ENCODE measurements at regions not wholly inside any gene's neighbourhood (a gene's known extent, or its start where the extent isn't known, plus 50 kb on each side); places are given as distances from the start of the nearest gene placed in this dataset.
A peak's percentile ranks its signal among the peaks of the same experiment; 100 is the strongest.

GRCh38 chr6:156707818-156708217 is 69.4 kb upstream of the ARID1B start:
- no peak overlapping the region for H3K27ac ChIP-seq (ENCODE audit: low read depth, low read length)
- H3K9me3 ChIP-seq (ENCODE audit: control insufficient read depth, insufficient read depth, low read length) = no peaks in the 10 kb centered on the region
- H3K4me1 ChIP-seq (ENCODE audit: control insufficient read depth, insufficient read depth, low read length) = no peaks in the 10 kb centered on the region
- WGBS (ENCODE audit: insufficient coverage) = 70% methylated on average over 2 of the region's 3 CpGs
- no peaks in the 10 kb centered on the region for H3K36me3 ChIP-seq (ENCODE audit: control insufficient read depth, insufficient read depth, low read length)
- no peak for DNase-seq (ENCODE audit: low read depth in 4 of 6, low spot score in 6 of 6)
- no peak overlapping the region for H3K4me3 ChIP-seq (ENCODE audit: low read depth, low read length)
- no peaks in the 10 kb centered on the region for H3K27me3 ChIP-seq (ENCODE audit: control insufficient read depth, insufficient read depth, low read length)

- WGBS (ENCODE audit: insufficient coverage) = 61% methylated on average over 3 of the region's 6 CpGs
- H3K4me3 ChIP-seq (ENCODE audit: low read depth, low read length) = no peak overlapping the region
- no peaks in the 10 kb centered on the region for H3K36me3 ChIP-seq (ENCODE audit: control insufficient read depth, insufficient read depth, low read length)
- no peaks in the 10 kb centered on the region for H3K27me3 ChIP-seq (ENCODE audit: control insufficient read depth, insufficient read depth, low read length)
- no peak overlapping the region for H3K27ac ChIP-seq (ENCODE audit: low read depth, low read length)
- H3K4me1 ChIP-seq (ENCODE audit: control insufficient read depth, insufficient read depth, low read length) = no peaks in the 10 kb centered on the region
- H3K9me3 ChIP-seq (ENCODE audit: control insufficient read depth, insufficient read depth, low read length) = no peaks in the 10 kb centered on the region
- no peak for DNase-seq (ENCODE audit: low read depth in 4 of 6, low spot score in 6 of 6)
These were observed 73.5 kb upstream of the ARID1B start for GRCh38 chr6:156703719-156704118.

- Histone ChIP-seq H3K27ac (ENCODE audit: low read depth, low read length) (no peak overlapping the region), H3K27me3 (ENCODE audit: control insufficient read depth, insufficient read depth, low read length) (no peaks in the 10 kb centered on the region), H3K4me1 (ENCODE audit: control insufficient read depth, insufficient read depth, low read length) (no peaks in the 10 kb centered on the region), H3K4me3 (ENCODE audit: low read depth, low read length) (no peak overlapping the region), H3K9me3 (ENCODE audit: control insufficient read depth, insufficient read depth, low read length) (no peaks in the 10 kb centered on the region), H3K36me3 (ENCODE audit: control insufficient read depth, insufficient read depth, low read length) (no peaks in the 10 kb centered on the region)
- DNase-seq (ENCODE audit: low read depth in 4 of 6, low spot score in 6 of 6) = no peak
- WGBS (ENCODE audit: insufficient coverage) = 40% methylated on average over 2 of the region's 4 CpGs
These were observed 75.2 kb upstream of the ARID1B start for GRCh38 chr6:156701966-156702365.

GRCh38 chr6:156700440-156701057 is 76.6 kb upstream of the ARID1B start:
- no peak overlapping the region for H3K4me3 ChIP-seq (ENCODE audit: low read depth, low read length)
- H3K27ac ChIP-seq (ENCODE audit: low read depth, low read length) = no peak overlapping the region
- no peaks in the 10 kb centered on the region for H3K36me3 ChIP-seq (ENCODE audit: control insufficient read depth, insufficient read depth, low read length)
- H3K4me1 ChIP-seq (ENCODE audit: control insufficient read depth, insufficient read depth, low read length) = no peaks in the 10 kb centered on the region
- no peaks in the 10 kb centered on the region for H3K27me3 ChIP-seq (ENCODE audit: control insufficient read depth, insufficient read depth, low read length)
- peak in 2 of 6 donors; percentile 47 to 51 for DNase-seq (ENCODE audit: low read depth in 4 of 6, low spot score in 6 of 6)
- H3K9me3 ChIP-seq (ENCODE audit: control insufficient read depth, insufficient read depth, low read length) = no peaks in the 10 kb centered on the region
- 88% methylated on average over 3 of the region's 7 CpGs for WGBS (ENCODE audit: insufficient coverage)

GRCh38 chr6:156699935-156700334 is 77.2 kb upstream of the ARID1B start:
- no peak overlapping the region for H3K4me3 ChIP-seq (ENCODE audit: low read depth, low read length)
- no peak for DNase-seq (ENCODE audit: low read depth in 4 of 6, low spot score in 6 of 6)
- WGBS (ENCODE audit: insufficient coverage) = 86% methylated on average over 3 of the region's 3 CpGs
- no peaks in the 10 kb centered on the region for H3K27me3 ChIP-seq (ENCODE audit: control insufficient read depth, insufficient read depth, low read length)
- no peaks in the 10 kb centered on the region for H3K36me3 ChIP-seq (ENCODE audit: control insufficient read depth, insufficient read depth, low read length)
- H3K9me3 ChIP-seq (ENCODE audit: control insufficient read depth, insufficient read depth, low read length) = no peaks in the 10 kb centered on the region
- no peaks in the 10 kb centered on the region for H3K4me1 ChIP-seq (ENCODE audit: control insufficient read depth, insufficient read depth, low read length)
- H3K27ac ChIP-seq (ENCODE audit: low read depth, low read length) = no peak overlapping the region

- H3K27me3 ChIP-seq (ENCODE audit: control insufficient read depth, insufficient read depth, low read length) = no peaks in the 10 kb centered on the region
- no peaks in the 10 kb centered on the region for H3K36me3 ChIP-seq (ENCODE audit: control insufficient read depth, insufficient read depth, low read length)
- H3K4me1 ChIP-seq (ENCODE audit: control insufficient read depth, insufficient read depth, low read length) = no peaks in the 10 kb centered on the region
- no peaks in the 10 kb centered on the region for H3K9me3 ChIP-seq (ENCODE audit: control insufficient read depth, insufficient read depth, low read length)
- no peak overlapping the region for H3K27ac ChIP-seq (ENCODE audit: low read depth, low read length)
- no peak overlapping the region for H3K4me3 ChIP-seq (ENCODE audit: low read depth, low read length)
- no CpG with 5 or more reads among the region's 5 CpGs for WGBS (ENCODE audit: insufficient coverage)
- DNase-seq (ENCODE audit: low read depth in 4 of 6, low spot score in 6 of 6) = no peak
These were observed 78.2 kb upstream of the ARID1B start for GRCh38 chr6:156699017-156699421.

- DNase-seq (ENCODE audit: low read depth in 4 of 6, low spot score in 6 of 6) = peak in 1 of 6 donors; percentile 43
- Histone ChIP-seq H3K4me3 (ENCODE audit: low read depth, low read length) (no peak overlapping the region), H3K4me1 (ENCODE audit: control insufficient read depth, insufficient read depth, low read length) (no peaks in the 10 kb centered on the region), H3K27ac (ENCODE audit: low read depth, low read length) (no peak overlapping the region), H3K27me3 (ENCODE audit: control insufficient read depth, insufficient read depth, low read length) (no peaks in the 10 kb centered on the region), H3K9me3 (ENCODE audit: control insufficient read depth, insufficient read depth, low read length) (no peaks in the 10 kb centered on the region), H3K36me3 (ENCODE audit: control insufficient read depth, insufficient read depth, low read length) (no peaks in the 10 kb centered on the region)
- 61% methylated on average over 4 of the region's 9 CpGs for WGBS (ENCODE audit: insufficient coverage)
These were observed 78.8 kb upstream of the ARID1B start for GRCh38 chr6:156698239-156699016.

- H3K27me3 ChIP-seq (ENCODE audit: control insufficient read depth, insufficient read depth, low read length) = no peaks in the 10 kb centered on the region
- H3K4me3 ChIP-seq (ENCODE audit: low read depth, low read length) = no peak overlapping the region
- H3K9me3 ChIP-seq (ENCODE audit: control insufficient read depth, insufficient read depth, low read length) = no peaks in the 10 kb centered on the region
- no peak overlapping the region for H3K27ac ChIP-seq (ENCODE audit: low read depth, low read length)
- WGBS (ENCODE audit: insufficient coverage) = 91% methylated on average over 3 of the region's 5 CpGs
- H3K4me1 ChIP-seq (ENCODE audit: control insufficient read depth, insufficient read depth, low read length) = no peaks in the 10 kb centered on the region
- no peak for DNase-seq (ENCODE audit: low read depth in 4 of 6, low spot score in 6 of 6)
- no peaks in the 10 kb centered on the region for H3K36me3 ChIP-seq (ENCODE audit: control insufficient read depth, insufficient read depth, low read length)
These were observed 79.8 kb upstream of the ARID1B start for GRCh38 chr6:156697225-156697830.

GRCh38 chr6:156695742-156696141 is 81.4 kb upstream of the ARID1B start:
- Histone ChIP-seq H3K4me1 (ENCODE audit: control insufficient read depth, insufficient read depth, low read length) (no peaks in the 10 kb centered on the region), H3K27me3 (ENCODE audit: control insufficient read depth, insufficient read depth, low read length) (no peaks in the 10 kb centered on the region), H3K27ac (ENCODE audit: low read depth, low read length) (no peak overlapping the region), H3K4me3 (ENCODE audit: low read depth, low read length) (no peak overlapping the region), H3K9me3 (ENCODE audit: control insufficient read depth, insufficient read depth, low read length) (no peaks in the 10 kb centered on the region), H3K36me3 (ENCODE audit: control insufficient read depth, insufficient read depth, low read length) (no peaks in the 10 kb centered on the region)
- WGBS (ENCODE audit: insufficient coverage) = 74% methylated on average over 5 of the region's 6 CpGs
- DNase-seq (ENCODE audit: low read depth in 4 of 6, low spot score in 6 of 6) = no peak

- H3K4me1 ChIP-seq (ENCODE audit: control insufficient read depth, insufficient read depth, low read length) = no peaks in the 10 kb centered on the region
- H3K36me3 ChIP-seq (ENCODE audit: control insufficient read depth, insufficient read depth, low read length) = no peaks in the 10 kb centered on the region
- DNase-seq (ENCODE audit: low read depth in 4 of 6, low spot score in 6 of 6) = no peak
- no peaks in the 10 kb centered on the region for H3K9me3 ChIP-seq (ENCODE audit: control insufficient read depth, insufficient read depth, low read length)
- H3K4me3 ChIP-seq (ENCODE audit: low read depth, low read length) = no peak overlapping the region
- H3K27me3 ChIP-seq (ENCODE audit: control insufficient read depth, insufficient read depth, low read length) = no peaks in the 10 kb centered on the region
- WGBS (ENCODE audit: insufficient coverage) = no CpG with 5 or more reads among the region's 2 CpGs
- no peak overlapping the region for H3K27ac ChIP-seq (ENCODE audit: low read depth, low read length)
These were observed 82.5 kb upstream of the ARID1B start for GRCh38 chr6:156694679-156695078.
